ENCODE measurements at regions not wholly inside any gene's neighbourhood (a gene's known extent, or its start where the extent isn't known, plus 50 kb on each side); places are given as distances from the start of the nearest gene placed in this dataset.

DNA sequence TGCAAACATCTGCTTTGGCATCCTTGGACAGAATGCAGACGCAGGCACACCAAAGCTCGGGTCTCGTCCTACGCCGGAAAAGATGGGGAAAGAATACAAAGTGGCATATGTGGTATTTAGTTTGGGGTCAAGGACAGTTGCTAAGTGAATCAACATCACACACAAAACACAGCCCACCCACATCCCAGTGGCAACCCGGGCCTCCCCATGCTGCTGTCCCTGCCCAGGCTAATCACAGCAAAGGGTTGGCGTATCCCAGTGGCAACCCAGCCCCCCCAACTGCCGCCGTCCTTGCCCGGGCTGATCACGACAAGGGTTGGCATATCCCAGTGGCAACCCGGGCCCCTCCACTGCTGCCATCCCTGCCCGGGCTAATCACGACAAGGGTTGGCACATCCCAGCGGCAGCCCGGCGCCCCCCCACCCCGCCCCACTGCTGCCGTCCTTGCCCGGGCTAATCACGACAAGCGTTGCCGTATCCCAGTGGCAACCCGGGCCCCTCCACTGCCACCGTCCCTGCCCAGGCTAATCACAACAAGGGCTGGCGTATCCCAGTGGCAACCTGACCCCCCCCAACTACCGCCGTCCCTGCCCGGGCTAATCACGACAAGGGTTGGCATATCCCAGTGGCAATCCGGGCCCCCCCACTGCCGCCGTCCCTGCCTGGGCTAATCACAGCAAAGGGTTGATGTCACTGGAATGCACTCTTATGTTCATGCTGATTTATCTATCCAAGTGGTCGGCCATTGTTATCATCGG is 167.8 kb upstream of the SOX1 start:
- Mint-ChIP-seq H3K9me3 (ENCODE audit: low read depth) (peaks cover 6% of the 10 kb centered on the region), H3K36me3 (ENCODE audit: low read depth) (no peaks in the 10 kb centered on the region), H3K4me3 (ENCODE audit: unreplicated experiment) (no peak overlapping the region), H3K27me3 (ENCODE audit: low read depth) (peaks cover 4% of the 10 kb centered on the region), H3K27ac (ENCODE audit: unreplicated experiment) (no peak overlapping the region), H3K4me1 (ENCODE audit: low read depth) (peaks cover 9% of the 10 kb centered on the region)
- TF ChIP-seq, protein P1, sequence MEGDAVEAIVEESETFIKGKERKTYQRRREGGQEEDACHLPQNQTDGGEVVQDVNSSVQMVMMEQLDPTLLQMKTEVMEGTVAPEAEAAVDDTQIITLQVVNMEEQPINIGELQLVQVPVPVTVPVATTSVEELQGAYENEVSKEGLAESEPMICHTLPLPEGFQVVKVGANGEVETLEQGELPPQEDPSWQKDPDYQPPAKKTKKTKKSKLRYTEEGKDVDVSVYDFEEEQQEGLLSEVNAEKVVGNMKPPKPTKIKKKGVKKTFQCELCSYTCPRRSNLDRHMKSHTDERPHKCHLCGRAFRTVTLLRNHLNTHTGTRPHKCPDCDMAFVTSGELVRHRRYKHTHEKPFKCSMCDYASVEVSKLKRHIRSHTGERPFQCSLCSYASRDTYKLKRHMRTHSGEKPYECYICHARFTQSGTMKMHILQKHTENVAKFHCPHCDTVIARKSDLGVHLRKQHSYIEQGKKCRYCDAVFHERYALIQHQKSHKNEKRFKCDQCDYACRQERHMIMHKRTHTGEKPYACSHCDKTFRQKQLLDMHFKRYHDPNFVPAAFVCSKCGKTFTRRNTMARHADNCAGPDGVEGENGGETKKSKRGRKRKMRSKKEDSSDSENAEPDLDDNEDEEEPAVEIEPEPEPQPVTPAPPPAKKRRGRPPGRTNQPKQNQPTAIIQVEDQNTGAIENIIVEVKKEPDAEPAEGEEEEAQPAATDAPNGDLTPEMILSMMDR (IDR thresholded peaks at IDR 0.05) = no peak
- DNase-seq (ENCODE audit: low spot score) = no peak

DNA sequence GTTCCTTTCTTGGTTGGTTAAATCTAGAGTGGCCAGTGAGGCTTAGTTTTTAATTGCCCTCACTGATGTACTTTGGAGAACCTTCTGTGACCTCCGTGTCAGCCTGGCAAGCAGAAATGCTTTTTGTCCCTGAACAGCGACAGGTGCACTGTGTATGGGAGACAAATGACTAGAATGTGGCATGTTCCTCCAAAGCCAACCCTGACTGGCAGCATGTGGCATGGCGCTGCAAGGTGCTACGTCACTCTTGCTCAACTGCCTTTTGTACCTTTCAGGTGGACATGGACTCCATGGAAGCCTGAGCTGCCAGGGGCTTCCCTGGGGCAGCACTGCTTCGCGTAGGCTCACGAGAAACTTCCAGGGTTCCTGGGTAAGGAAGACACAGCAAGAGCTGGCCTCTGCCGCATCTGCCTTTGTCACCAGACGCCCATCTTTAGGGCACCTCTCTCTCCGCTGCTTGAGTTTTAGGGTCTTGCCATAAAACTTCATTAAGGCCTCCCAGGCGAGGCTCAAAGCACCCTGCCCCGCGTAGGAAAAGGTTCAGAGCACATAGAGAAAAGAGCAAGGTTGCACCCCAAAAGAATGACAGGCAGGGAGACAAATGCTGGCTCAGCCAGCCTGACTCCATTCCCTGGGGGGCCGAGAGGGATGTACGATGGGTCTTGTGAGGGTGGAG is 167.1 kb upstream of the SOX1 start:
- Mint-ChIP-seq H3K4me3 (ENCODE audit: unreplicated experiment) (no peak overlapping the region), H3K27ac (ENCODE audit: unreplicated experiment) (peak overlapping the region; percentile 32), H3K27me3 (ENCODE audit: low read depth) (peaks cover 4% of the 10 kb centered on the region), H3K4me1 (ENCODE audit: low read depth) (peaks cover 5% of the 10 kb centered on the region), H3K9me3 (ENCODE audit: low read depth) (peaks cover 6% of the 10 kb centered on the region), H3K36me3 (ENCODE audit: low read depth) (no peaks in the 10 kb centered on the region)
- TF ChIP-seq, protein P1 (IDR thresholded peaks at IDR 0.05) = no peak
- no peak for DNase-seq (ENCODE audit: low spot score)

DNA sequence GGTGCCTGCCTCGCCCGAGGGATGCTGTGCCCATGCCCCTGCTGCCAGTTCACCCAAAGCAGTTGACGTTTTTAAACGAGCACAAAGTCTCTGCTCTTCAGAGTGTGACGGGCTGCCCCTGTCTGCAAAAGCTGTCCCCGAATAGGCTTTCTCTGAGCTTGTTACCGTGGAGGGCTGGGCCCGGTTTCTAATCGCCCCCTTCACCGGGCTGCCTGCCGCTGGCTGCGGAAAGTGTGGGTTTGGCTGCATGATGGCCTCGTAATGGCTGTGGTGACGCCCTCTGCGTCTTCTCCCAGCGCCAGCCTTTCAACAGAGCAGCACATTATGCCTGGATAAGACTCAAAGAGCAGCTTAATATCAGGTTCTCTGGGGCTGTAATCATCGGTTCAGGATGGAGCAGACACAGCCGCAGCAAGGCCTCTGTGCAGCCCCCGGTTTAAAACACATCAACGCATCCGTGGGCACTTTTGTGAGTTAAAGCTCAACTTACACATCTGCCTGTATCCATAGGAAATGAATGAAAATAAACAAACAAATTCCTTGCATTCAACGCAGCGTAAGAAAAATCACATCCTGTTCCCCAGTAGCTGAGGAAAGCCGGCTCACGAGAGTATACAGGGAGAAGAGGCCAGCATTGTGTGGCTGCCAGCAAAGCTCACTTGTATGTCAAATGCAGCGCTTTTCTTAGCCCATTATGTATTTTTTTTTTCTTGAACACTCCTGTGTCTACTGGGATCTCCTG is 166.4 kb upstream of the SOX1 start:
- peak overlapping the region; percentile 65 for H3K27ac Mint-ChIP-seq (ENCODE audit: unreplicated experiment)
- H3K9me3 Mint-ChIP-seq (ENCODE audit: low read depth) = peaks cover 6% of the 10 kb centered on the region
- H3K27me3 Mint-ChIP-seq (ENCODE audit: low read depth) = peaks cover 4% of the 10 kb centered on the region
- H3K4me1 Mint-ChIP-seq (ENCODE audit: low read depth) = peaks cover 5% of the 10 kb centered on the region
- H3K4me3 Mint-ChIP-seq (ENCODE audit: unreplicated experiment) = no peak overlapping the region
- TF ChIP-seq, protein P1 (IDR thresholded peaks at IDR 0.05) = no peak
- H3K36me3 Mint-ChIP-seq (ENCODE audit: low read depth) = no peaks in the 10 kb centered on the region
- no peak for DNase-seq (ENCODE audit: low spot score)

DNA sequence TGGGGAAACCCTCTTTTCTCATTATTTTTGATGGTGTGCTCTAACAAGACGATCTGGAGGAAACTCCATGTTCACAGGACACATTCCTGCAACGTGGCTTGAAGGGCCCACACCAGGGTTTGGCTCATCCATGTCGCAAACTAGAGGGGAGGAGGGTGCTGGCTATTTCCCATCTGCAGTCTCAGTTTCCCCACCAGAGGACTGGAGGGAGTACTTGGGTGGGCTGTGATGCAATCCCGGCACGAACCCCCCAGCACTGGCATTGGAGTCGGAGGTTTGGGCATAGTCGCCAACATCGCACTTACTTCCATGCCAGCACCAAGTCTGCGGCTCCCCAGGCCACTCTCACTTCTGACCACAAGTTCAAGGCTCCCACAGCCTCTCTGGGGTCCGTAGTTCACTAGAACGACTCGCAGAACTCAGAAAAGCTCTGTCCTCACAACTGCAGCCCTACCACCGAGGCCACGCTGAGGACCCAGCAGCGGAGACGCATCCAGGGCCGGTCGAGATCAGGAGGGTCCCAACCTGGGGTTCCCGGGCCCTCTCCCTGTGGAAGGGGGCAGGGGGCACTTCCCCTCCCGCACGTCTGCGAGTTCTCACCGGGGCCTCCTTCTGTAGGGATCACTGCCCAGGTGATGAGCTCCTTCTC is 165.6 kb upstream of the SOX1 start:
- Mint-ChIP-seq H3K4me1 (ENCODE audit: low read depth) (peaks cover 5% of the 10 kb centered on the region), H3K36me3 (ENCODE audit: low read depth) (no peaks in the 10 kb centered on the region), H3K27me3 (ENCODE audit: low read depth) (peaks cover 4% of the 10 kb centered on the region), H3K27ac (ENCODE audit: unreplicated experiment) (no peak overlapping the region), H3K4me3 (ENCODE audit: unreplicated experiment) (no peak overlapping the region), H3K9me3 (ENCODE audit: low read depth) (peaks cover 6% of the 10 kb centered on the region)
- TF ChIP-seq, protein P1 (IDR thresholded peaks at IDR 0.05) = no peak
- no peak for DNase-seq (ENCODE audit: low spot score)

DNA sequence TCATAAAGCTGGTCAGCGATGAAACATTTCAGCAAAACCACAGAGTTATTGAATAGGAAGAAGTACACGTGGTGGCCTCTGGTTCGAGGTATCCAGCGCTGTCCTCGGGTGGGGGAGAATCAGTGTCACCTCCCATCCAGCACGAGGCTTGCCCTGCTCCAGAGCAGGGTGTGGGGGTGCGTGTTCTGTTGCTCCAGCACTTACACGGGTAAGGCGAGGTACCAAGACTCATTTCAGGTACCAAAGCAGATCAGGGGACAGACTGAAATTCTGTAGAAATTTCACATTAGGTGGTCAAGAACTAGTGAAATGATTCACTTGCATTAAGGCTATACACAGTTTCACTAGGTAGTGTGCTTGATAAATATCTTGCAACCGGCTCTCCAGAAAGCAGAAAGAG is 164.2 kb upstream of the SOX1 start:
- TF ChIP-seq, protein P1 (IDR thresholded peaks at IDR 0.05) = no peak
- no peak for DNase-seq (ENCODE audit: low spot score)
- Mint-ChIP-seq H3K27me3 (ENCODE audit: low read depth) (peaks cover 8% of the 10 kb centered on the region), H3K4me1 (ENCODE audit: low read depth) (peaks cover 5% of the 10 kb centered on the region), H3K36me3 (ENCODE audit: low read depth) (no peaks in the 10 kb centered on the region), H3K4me3 (ENCODE audit: unreplicated experiment) (no peak overlapping the region), H3K27ac (ENCODE audit: unreplicated experiment) (no peak overlapping the region), H3K9me3 (ENCODE audit: low read depth) (peaks cover 6% of the 10 kb centered on the region)
